Activated CD8-positive, alpha-beta memory T cell treated with anti-CD3 and anti-CD28 coated beads for 36 hours (primary cell): ENCODE measurements at regions not wholly inside any gene's neighbourhood (a gene's known extent, or its start where the extent isn't known, plus 50 kb on each side); places are given as distances from the start of the nearest gene placed in this dataset.
"Not testable (repeated sequence)": the region's sequence is repeated elsewhere in the genome, so short reads cannot be mapped to it uniquely, and the experiment has no call there.

Experiments
- CTCF ChIA-PET: fragments of 350-600 bp; sonication (Branson Sonifier 250); formaldehyde crosslinking; loops from one replicate; lab custom pipeline; 2021; ENCODE audit warnings: antibody characterized with exemption; lab: Charles Lee
- POLR2A ChIA-PET: fragments of 350-600 bp; sonication (Branson Sonifier 250); formaldehyde crosslinking; loops from one replicate; lab custom pipeline; 2021; ENCODE audit warnings: antibody characterized with exemption; lab: Charles Lee

GRCh38 chrX:106220177-106220576 lies 52.1 kb downstream of the PWWP3B start:
- CTCF ChIA-PET = no interaction called here
- POLR2A ChIA-PET = no interaction called here

DNA sequence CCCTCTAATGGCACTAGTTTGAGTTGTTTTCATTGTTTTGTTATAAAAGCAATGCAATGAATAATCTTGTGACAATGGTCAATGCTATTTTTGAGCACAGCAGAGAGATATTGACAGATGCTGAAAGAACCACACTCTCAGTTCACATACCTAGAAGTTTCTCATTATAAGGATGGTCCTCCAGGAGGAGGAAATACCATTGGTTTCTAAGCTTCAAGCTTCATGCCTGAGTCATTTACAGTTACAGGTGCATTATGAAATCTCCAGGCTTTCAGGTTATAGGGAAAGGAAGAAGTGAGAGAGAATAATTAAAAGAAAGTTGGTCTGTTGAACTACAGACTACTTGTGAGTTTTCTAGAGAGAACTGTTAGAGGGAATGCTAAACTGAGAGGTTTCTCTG lies 75.3 kb downstream of the PWWP3B start:
- CTCF ChIA-PET = no interaction called here
- POLR2A ChIA-PET = no interaction called here

- CTCF ChIA-PET = no interaction called here
Observed at GRCh38 chrX:106246511-106246910, 78.4 kb downstream of the PWWP3B start.

DNA sequence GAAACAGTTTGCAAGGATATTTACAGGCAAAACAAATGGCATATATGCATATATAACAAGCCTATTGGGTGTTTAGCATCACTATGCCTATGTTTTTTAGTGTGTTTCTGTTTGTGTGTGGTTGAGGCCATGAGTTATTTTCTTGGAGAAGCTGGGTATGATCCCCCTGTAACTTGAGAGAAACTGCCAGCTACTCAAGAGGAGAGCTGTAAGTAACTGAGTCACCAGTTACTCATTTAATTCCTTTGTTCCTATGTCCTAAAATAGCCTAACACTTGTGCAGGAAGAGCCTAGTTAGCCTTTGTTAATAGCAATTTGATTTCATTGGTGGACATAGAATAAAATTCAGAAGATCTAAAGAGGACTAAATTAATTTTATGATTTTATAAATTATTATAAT lies 79.1 kb downstream of the PWWP3B start:
- ChIA-PET CTCF (no interaction called here), POLR2A (no interaction called here)

More at GRCh38 chrX:106246511-106246910, 78.4 kb downstream of the PWWP3B start:
- POLR2A ChIA-PET = no interaction called here

- CTCF ChIA-PET = no interaction called here
- POLR2A ChIA-PET = no interaction called here
Observed at GRCh38 chrX:106249706-106250379, 81.7 kb downstream of the PWWP3B start.

GRCh38 chrX:106263817-106264216 lies 95.7 kb downstream of the PWWP3B start:
- POLR2A ChIA-PET = no interaction called here
- CTCF ChIA-PET = interaction anchor here (0.6 kb wide), 1 partner anchor 832 kb away, joined by 5 read pairs; no protein-coding TSS in a partner anchor

DNA sequence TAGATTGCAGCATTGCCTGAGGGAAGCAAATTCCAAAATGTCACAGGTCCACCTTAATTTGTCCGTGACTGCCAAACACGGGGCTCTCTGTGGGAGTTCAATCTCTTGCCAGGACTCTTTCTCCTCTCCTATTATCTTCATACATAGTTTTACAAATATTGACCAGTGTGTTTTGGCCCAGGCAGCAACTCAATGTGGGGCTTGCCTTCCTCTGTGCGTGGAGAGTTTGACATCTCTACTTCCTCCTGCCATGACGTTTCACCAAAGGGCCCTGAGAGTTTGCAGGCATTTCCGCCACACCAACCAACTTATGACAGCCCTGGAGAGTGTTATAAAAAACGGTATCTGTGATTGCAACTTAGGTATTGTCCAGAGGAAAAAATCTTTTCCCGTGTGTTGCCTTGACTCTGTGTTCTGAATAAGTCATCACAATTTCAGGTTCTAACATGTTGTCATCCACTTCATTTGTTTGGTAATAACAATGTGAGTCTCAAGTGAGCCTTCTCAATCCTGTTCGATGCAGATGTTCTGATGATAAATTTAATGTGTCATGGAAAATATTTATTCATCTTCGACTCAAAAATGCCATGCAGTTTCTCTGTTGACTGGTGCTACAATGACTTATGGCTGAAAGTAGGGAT lies 106.0 kb downstream of the PWWP3B start:
- CTCF ChIA-PET, POLR2A ChIA-PET: not testable (repeated sequence)

GRCh38 chrX:106275172-106275571 lies 107.1 kb downstream of the PWWP3B start:
- CTCF ChIA-PET, POLR2A ChIA-PET: not testable (repeated sequence)

DNA sequence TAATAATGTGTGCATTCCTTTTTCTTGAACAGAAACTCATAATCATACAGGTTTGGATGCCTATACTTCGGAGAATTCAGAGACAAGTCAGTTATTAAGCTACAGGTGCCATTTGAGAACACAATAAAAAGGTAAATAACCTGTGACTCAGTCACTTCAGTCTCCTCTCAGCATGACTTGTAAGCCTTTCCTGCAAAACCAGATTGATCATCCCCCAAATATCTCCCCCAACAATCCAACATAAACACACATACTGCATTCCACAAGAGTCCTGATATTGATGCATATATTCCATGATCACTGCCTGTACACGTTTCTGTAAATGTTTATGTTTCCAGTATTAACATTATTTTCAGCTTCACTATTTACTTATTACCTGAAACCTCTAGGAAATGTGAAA lies 110.8 kb downstream of the PWWP3B start:
- POLR2A ChIA-PET = no interaction called here
- CTCF ChIA-PET = no interaction called here

GRCh38 chrX:106281383-106281782 lies 113.3 kb downstream of the PWWP3B start:
- ChIA-PET CTCF (no interaction called here), POLR2A (no interaction called here)

- ChIA-PET POLR2A (no interaction called here), CTCF (no interaction called here)
Observed at GRCh38 chrX:106283841-106284240, 115.7 kb downstream of the PWWP3B start.

- CTCF ChIA-PET = no interaction called here
- POLR2A ChIA-PET = no interaction called here
Observed at GRCh38 chrX:106284431-106285025, 116.4 kb downstream of the PWWP3B start.

- POLR2A ChIA-PET = no interaction called here
- CTCF ChIA-PET = no interaction called here
Observed at GRCh38 chrX:106286053-106286650, 118.0 kb downstream of the PWWP3B start.

DNA sequence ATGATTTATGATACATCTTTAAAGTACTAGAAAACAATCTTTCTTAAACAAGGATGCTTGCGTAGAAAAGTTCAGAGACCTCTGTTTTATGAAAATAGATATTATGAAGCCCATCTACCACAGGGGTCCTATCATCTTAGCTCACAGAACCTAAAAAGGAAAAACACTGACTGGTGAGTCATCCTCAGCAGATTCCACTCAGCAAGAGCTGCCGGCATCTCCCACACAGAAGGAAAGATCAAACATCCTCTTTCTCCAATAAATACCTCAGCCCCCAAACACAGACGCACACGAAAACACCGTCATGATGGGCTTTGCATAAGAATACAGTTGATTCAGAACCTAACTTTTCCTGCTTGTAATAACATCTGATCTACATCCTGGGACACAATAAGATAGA lies 122.7 kb downstream of the PWWP3B start:
- CTCF ChIA-PET, POLR2A ChIA-PET: not testable (repeated sequence)

DNA sequence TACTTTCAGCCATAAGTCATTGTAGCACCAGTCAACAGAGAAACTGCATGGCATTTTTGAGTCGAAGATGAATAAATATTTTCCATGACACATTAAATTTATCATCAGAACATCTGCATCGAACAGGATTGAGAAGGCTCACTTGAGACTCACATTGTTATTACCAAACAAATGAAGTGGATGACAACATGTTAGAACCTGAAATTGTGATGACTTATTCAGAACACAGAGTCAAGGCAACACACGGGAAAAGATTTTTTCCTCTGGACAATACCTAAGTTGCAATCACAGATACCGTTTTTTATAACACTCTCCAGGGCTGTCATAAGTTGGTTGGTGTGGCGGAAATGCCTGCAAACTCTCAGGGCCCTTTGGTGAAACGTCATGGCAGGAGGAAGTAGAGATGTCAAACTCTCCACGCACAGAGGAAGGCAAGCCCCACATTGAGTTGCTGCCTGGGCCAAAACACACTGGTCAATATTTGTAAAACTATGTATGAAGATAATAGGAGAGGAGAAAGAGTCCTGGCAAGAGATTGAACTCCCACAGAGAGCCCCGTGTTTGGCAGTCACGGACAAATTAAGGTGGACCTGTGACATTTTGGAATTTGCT lies 123.8 kb downstream of the PWWP3B start:
- POLR2A ChIA-PET = not testable (repeated sequence)

GRCh38 chrX:106300239-106300638 lies 132.1 kb downstream of the PWWP3B start:
- ChIA-PET POLR2A (no interaction called here), CTCF (no interaction called here)

More for the DNA sequence above, 123.8 kb downstream of the PWWP3B start:
- CTCF ChIA-PET = not testable (repeated sequence)

DNA sequence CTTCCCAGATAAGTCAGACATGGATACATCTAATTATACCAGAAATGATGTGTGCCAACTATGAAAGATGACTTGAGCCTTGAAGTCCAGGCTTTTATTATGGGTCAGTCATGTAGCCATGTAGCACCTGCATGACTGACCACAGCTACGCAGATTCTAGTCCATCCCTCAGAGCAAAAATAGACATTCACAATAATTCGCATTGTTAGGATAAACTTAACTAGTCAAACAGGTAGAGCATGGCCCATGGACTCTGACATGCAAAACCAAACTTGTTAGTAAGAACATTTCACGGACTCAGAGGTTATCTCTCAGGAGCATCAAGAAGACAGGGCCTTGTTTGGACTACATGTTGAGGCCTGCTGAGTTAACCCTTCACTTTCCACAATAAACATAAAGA lies 132.6 kb downstream of the PWWP3B start:
- CTCF ChIA-PET = no interaction called here
- POLR2A ChIA-PET = no interaction called here

GRCh38 chrX:106302304-106302703 lies 134.2 kb downstream of the PWWP3B start:
- ChIA-PET POLR2A (no interaction called here), CTCF (no interaction called here)

DNA sequence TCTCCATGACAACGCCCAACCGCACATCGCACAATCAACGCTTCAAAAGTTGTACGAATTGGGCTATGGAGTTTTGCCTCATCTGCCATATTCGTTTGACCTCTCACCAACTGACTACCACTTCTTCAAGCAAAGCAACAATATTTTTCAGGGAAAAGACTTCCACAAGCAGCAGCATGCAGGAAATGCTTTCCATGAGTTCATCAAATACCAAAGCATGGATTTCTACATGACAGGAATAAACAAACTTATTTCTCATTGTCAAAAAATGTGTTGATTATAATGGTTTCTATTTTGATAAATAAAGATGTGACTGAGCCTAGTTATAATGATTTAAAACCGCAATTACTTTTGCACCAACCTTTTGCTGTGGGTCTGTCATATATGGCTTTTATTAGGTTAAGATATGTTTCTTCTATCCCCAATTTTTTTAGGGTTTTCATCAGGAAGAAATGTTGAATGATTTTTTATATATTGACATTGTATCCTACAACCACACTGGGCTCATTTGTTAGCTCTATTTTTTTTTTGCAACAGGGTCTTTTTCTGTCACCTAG lies 138.4 kb downstream of the PWWP3B start:
- CTCF ChIA-PET = no interaction called here
- POLR2A ChIA-PET = no interaction called here

- ChIA-PET CTCF (no interaction called here), POLR2A (no interaction called here)
Observed at GRCh38 chrX:106323357-106323756, 155.3 kb downstream of the PWWP3B start.
